PC-9 (cell line): ENCODE measurements at regions not wholly inside any gene's neighbourhood (a gene's known extent, or its start where the extent isn't known, plus 50 kb on each side); places are given as distances from the start of the nearest gene placed in this dataset.

Experiments used
- BruUV-seq: library from RNA; stranded (reverse); fragments of 400-500 nt; replicated peaks from 2 replicates; lab custom pipeline; 2021; lab: Mats Ljungman, UMichigan
- CTCF ChIA-PET: fragments of 300-600 bp; sonication (Branson Sonifier 250); formaldehyde crosslinking; loops from one replicate; lab custom pipeline; 2022; ENCODE audit warnings: antibody characterized with exemption; lab: Charles Lee
- POLR2A ChIA-PET: fragments of 300-600 bp; sonication (Branson Sonifier 250); formaldehyde crosslinking; loops from one replicate; lab custom pipeline; 2022; ENCODE audit warnings: antibody characterized with exemption; ENCODE audit not compliant: unreplicated experiment; lab: Charles Lee
- DNase-seq, 2 experiments: peaks; one replicate each; pipeline versions ENCODE4 v3.0.0 to v3.0.0-alpha.2; 2015 to 2022; ENCODE audit warnings: mixed read lengths in 1 of 2
- H2AFZ ChIP-seq: fragments of 200-600 bp; sonication (generic); 2 replicates; pipeline ENCODE4 v1.8.1; 2017; ENCODE audit warnings: antibody characterized with exemption
- H3F3A ChIP-seq: fragments of 200-600 bp; sonication (generic); 2 replicates; pipeline ENCODE4 v1.8.1; 2017; ENCODE audit warnings: antibody characterized with exemption, mild to moderate bottlenecking, low read depth; ENCODE audit not compliant: insufficient read depth
- H3K27ac ChIP-seq: fragments of 200-600 bp; sonication (generic); 2 replicates; pipeline ENCODE4 v1.6.1; 2016; ENCODE audit warnings: mixed run types
- H3K27me3 ChIP-seq: fragments of 200-600 bp; sonication (generic); 2 replicates; pipeline ENCODE4 v1.6.1; 2016; ENCODE audit warnings: low read depth, mixed run types; ENCODE audit not compliant: insufficient read depth
- H3K36me3 ChIP-seq: fragments of 200-600 bp; sonication (generic); 2 replicates; pipeline ENCODE4 v1.6.1; 2016; ENCODE audit warnings: low read depth, mixed run types
- H3K4me1 ChIP-seq: fragments of 200-600 bp; sonication (generic); replicated peaks from 2 replicates; pipeline ENCODE4 v1.6.1; 2016; ENCODE audit warnings: mixed run types; ENCODE audit not compliant: insufficient read depth
- H3K4me2 ChIP-seq: fragments of 200-600 bp; sonication (generic); 2 replicates; pipeline ENCODE4 v1.6.1; 2017; ENCODE audit warnings: mixed run types
- H3K4me3 ChIP-seq: fragments of 200-600 bp; sonication (generic); 2 replicates; pipeline ENCODE4 v1.6.1; 2016; ENCODE audit warnings: mixed run types
- H3K79me2 ChIP-seq: fragments of 200-600 bp; sonication (generic); 2 replicates; pipeline ENCODE4 v1.6.1; 2017; ENCODE audit warnings: low read depth, mixed run types
- H3K9me2 ChIP-seq: fragments of 200-600 bp; sonication (generic); 2 replicates; pipeline ENCODE4 v1.8.1; 2017; ENCODE audit warnings: mild to moderate bottlenecking; ENCODE audit not compliant: insufficient read depth
- H3K9me3 ChIP-seq: fragments of 200-600 bp; sonication (generic); 2 replicates; pipeline ENCODE4 v1.8.1; 2016; ENCODE audit warnings: low read depth; ENCODE audit not compliant: insufficient read depth
- H4K20me1 ChIP-seq: fragments of 200-600 bp; sonication (generic); 2 replicates; pipeline ENCODE4 v1.8.1; 2017; ENCODE audit not compliant: insufficient read depth
- EZH2 ChIP-seq: fragments of 200-600 bp; sonication (generic); IDR thresholded peaks from 2 replicates; pipeline ENCODE4 v1.8.0; 2017; ENCODE audit warnings: antibody characterized with exemption, low read depth
- intact Hi-C: fragments of 100-400 bp; cut with micrococcal nuclease; formaldehyde crosslinking; loops from one replicate; pipeline ENCODE4 v1.10.0; 2022; ENCODE audit not compliant: unreplicated experiment
- TF ChIP-seq, protein P1 (sequence below): fragments of 200-600 bp; sonication (generic); conservative IDR thresholded peaks from 2 replicates; pipeline ENCODE4 v1.6.1; 2017; ENCODE audit warnings: mixed run types, antibody characterized with exemption, mild to moderate bottlenecking, moderate library complexity

- CTCF ChIA-PET = no interaction called here
- H3K79me2 ChIP-seq = no peaks in the 10 kb centered on the region
Measured at GRCh38 chr12:24455811-24456210, 493.1 kb downstream of the BCAT1 start.

DNA sequence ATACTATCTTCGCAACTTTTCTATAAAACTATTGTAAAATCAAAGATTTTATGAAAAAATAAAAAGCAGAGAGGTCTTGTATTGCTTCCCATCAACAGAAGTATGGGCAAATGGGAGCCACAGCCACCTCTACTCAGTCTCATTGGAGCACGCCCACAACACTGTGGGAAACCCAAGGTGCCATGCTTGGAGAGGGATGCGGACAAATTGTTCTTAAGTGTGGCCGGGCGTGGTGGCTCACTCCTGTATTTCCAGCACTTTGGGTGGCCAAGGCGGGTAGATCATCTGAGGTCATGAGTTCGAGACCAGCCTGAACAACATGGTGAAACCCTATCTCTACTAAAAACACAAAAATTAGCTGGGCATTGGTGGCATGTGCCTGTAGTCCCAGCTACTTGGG, 498.2 kb upstream of the SOX5 start:
- Histone ChIP-seq H3K4me2 (no peak overlapping the region), H3K79me2 (no peaks in the 10 kb centered on the region), H3K36me3 (no peaks in the 10 kb centered on the region), H3K27me3 (peaks cover 13% of the 10 kb centered on the region), H3K4me3 (no peak overlapping the region), H3K27ac (no peak overlapping the region), H3K4me1 (no peaks in the 10 kb centered on the region), H3K9me3 (no peaks in the 10 kb centered on the region), H2AFZ (no peak overlapping the region), H3F3A (no peaks in the 10 kb centered on the region), H4K20me1 (no peaks in the 10 kb centered on the region), H3K9me2 (no peaks in the 10 kb centered on the region)
- TF ChIP-seq EZH2 = no peak
- TF ChIP-seq, protein P1, sequence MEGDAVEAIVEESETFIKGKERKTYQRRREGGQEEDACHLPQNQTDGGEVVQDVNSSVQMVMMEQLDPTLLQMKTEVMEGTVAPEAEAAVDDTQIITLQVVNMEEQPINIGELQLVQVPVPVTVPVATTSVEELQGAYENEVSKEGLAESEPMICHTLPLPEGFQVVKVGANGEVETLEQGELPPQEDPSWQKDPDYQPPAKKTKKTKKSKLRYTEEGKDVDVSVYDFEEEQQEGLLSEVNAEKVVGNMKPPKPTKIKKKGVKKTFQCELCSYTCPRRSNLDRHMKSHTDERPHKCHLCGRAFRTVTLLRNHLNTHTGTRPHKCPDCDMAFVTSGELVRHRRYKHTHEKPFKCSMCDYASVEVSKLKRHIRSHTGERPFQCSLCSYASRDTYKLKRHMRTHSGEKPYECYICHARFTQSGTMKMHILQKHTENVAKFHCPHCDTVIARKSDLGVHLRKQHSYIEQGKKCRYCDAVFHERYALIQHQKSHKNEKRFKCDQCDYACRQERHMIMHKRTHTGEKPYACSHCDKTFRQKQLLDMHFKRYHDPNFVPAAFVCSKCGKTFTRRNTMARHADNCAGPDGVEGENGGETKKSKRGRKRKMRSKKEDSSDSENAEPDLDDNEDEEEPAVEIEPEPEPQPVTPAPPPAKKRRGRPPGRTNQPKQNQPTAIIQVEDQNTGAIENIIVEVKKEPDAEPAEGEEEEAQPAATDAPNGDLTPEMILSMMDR = no peak
- POLR2A ChIA-PET = no interaction called here
- CTCF ChIA-PET = no interaction called here
- intact Hi-C loops = no loop called here
- DNase-seq = no peak
- BruUV-seq = no TSS peak

More at GRCh38 chr12:24455811-24456210, 493.1 kb downstream of the BCAT1 start:
- H3K9me2 ChIP-seq = no peaks in the 10 kb centered on the region
- H3K4me1 ChIP-seq = no peaks in the 10 kb centered on the region
- H3F3A ChIP-seq = no peaks in the 10 kb centered on the region
- H3K4me3 ChIP-seq = no peak overlapping the region
- no peak overlapping the region for H3K27ac ChIP-seq
- TF ChIP-seq, protein P1 = no peak
- TF ChIP-seq EZH2 = no peak
- no TSS peak for BruUV-seq
- POLR2A ChIA-PET = no interaction called here
- H4K20me1 ChIP-seq = no peaks in the 10 kb centered on the region
- intact Hi-C loops = no loop called here
- no peaks in the 10 kb centered on the region for H3K36me3 ChIP-seq
- no peak overlapping the region for H3K4me2 ChIP-seq
- no peak for DNase-seq
- no peaks in the 10 kb centered on the region for H3K9me3 ChIP-seq
- peaks cover 25% of the 10 kb centered on the region for H3K27me3 ChIP-seq
- H2AFZ ChIP-seq = no peak overlapping the region

- ChIA-PET POLR2A (no interaction called here), CTCF (no interaction called here)
- intact Hi-C loops = no loop called here
- DNase-seq = no peak
- Histone ChIP-seq H3K4me1 (no peaks in the 10 kb centered on the region), H4K20me1 (no peaks in the 10 kb centered on the region), H3K79me2 (no peaks in the 10 kb centered on the region), H3K4me3 (no peak overlapping the region), H3K4me2 (no peak overlapping the region), H3K27me3 (peaks cover 22% of the 10 kb centered on the region), H3K27ac (no peak overlapping the region), H3K9me3 (no peaks in the 10 kb centered on the region), H3F3A (no peaks in the 10 kb centered on the region), H2AFZ (no peak overlapping the region), H3K9me2 (no peaks in the 10 kb centered on the region), H3K36me3 (no peaks in the 10 kb centered on the region)
- no TSS peak for BruUV-seq
- no peak for TF ChIP-seq EZH2
- TF ChIP-seq, protein P1 = no peak
Measured at GRCh38 chr12:24446287-24446686, 496.8 kb upstream of the SOX5 start.
